ENCODE measurements at regions not wholly inside any gene's neighbourhood (a gene's known extent, or its start where the extent isn't known, plus 50 kb on each side); places are given as distances from the start of the nearest gene placed in this dataset.

DNA sequence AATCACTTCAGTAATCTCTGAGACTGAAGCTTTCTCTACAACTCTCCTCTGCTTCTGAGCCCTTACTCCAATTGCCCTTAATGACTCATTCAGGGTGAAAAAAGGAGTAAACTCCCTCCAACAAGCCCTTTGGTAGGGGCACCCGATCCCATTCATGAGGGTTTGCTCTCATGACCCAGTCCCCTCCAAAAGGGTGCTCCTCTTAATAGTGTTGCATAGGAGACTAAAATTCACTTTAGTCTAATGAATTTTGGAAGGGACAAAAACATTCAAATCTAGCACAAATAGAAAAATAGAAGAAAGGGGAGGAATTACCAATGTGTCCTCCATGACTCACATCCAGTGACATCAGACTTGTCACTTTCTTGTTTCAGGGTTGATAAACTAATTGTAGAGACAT lies 66.2 kb upstream of the CCNY start (continued):
- peak; percentile 20 for TF ChIP-seq HDAC3 (IDR thresholded peaks at IDR 0.05; ENCODE audit: borderline replicate concordance, partially characterized antibody)
- no peak for TF ChIP-seq RBM14 (IDR thresholded peaks at IDR 0.05; ENCODE audit: borderline replicate concordance, insufficient read depth, low read depth, low read length)
- TF ChIP-seq JUND (IDR thresholded peaks at IDR 0.05; ENCODE audit: borderline replicate concordance, low read depth, low read length): no peak
- peak; percentile 72; the same call in 2 of the 3 replicates for TF ChIP-seq JUND (tag; IDR thresholded peaks at IDR 0.05; ENCODE audit: borderline replicate concordance, low read depth, low read length)
- peak; percentile 85 for TF ChIP-seq FOSL1 (tag; conservative IDR thresholded peaks at IDR 0.05)
- peak; percentile 55; the same call in 1 of the 2 replicates for TF ChIP-seq SMARCE1 (IDR thresholded peaks at IDR 0.05)

DNA sequence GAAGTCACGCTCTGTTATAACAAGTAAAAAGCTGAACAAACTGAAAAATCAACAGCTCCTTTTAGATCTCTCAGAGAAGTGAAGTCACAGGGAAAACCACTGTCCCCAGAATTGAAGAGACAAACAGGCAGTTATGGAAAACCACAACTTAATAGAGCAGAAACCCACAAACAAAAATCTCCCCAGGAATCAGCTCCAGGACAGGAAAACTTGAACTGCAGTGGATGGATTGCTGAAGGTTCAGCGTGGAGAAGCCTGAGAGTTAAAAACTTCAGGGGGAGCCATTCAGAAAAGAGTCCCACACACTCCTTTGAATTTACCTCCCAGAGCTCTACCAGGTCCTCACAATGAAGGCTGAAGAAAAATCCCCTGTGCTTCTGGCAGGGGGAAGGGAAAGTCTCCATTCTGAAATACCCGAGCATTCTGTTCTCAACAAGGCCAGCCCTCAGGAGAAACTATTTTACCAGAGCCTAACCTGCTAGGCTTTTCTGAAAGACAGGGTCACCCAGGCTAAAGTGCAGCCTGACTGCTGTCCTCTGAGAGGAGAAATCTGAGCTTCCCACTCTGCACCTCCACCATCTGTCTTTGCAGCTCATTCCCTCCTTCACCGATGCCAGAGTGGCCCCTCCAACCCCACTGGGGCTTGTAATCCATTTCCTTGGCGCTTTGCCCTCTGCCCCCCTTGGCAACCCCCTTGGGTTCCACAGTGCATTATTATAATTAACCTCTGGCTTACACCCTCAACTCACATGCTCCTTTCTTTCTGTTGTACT lies 65.0 kb upstream of the CCNY start:
- Histone ChIP-seq H3K9me3 (replicated peaks; ENCODE audit: control insufficient read depth, insufficient read depth, low read depth, low read length) (peaks cover 3% of the 10 kb centered on the region), H3K27ac (ENCODE audit: extremely low read depth, low read depth, low read length) (no peak overlapping the region), H3K4me2 (ENCODE audit: insufficient read depth, low read length) (no peak overlapping the region), H3K4me3 (no peak overlapping the region), H4K20me1 (replicated peaks; ENCODE audit: control insufficient read depth, insufficient read depth, low read length) (no peaks in the 10 kb centered on the region), H3K9ac (ENCODE audit: insufficient read depth in 1 of 2, low read depth in 2 of 2, low read length in 2 of 2) (no peak overlapping the region), H3K36me3 (ENCODE audit: control insufficient read depth, insufficient read depth, low read length) (no peaks in the 10 kb centered on the region), H2AFZ (ENCODE audit: low read depth, low read length) (no peak overlapping the region), H3K9me1 (ENCODE audit: control insufficient read depth, insufficient read depth, low read length) (no peaks in the 10 kb centered on the region), H3K27me3 (ENCODE audit: control insufficient read depth in 2 of 2, insufficient read depth in 2 of 2, low read length in 2 of 2) (no peaks in the 10 kb centered on the region), H3K79me2 (ENCODE audit: control insufficient read depth, insufficient read depth, low read length) (no peaks in the 10 kb centered on the region), H3K4me1 (replicated peaks in 1 of 2; ENCODE audit: control insufficient read depth in 2 of 2, insufficient read depth in 2 of 2, low read length in 2 of 2) (peaks cover 9 to 16% of the 10 kb centered on the region in 2 experiments)
- BruUV-seq (replicated peaks): no TSS peak
- 38% methylated on average over 5 of the region's 5 CpGs for WGBS (ENCODE audit: insufficient coverage, low coverage, missing lambda C conversion rate)
- ATAC-seq: no peak
- CTCF ChIA-PET (ENCODE audit: low intra/inter-chr PET ratio): no interaction called here
- DNase-seq (ENCODE audit: extremely low read depth in 1 of 4, low spot score in 3 of 4): no peak
- in situ Hi-C loops (cut with MboI): no loop called here
- intact Hi-C loops (cut with micrococcal nuclease): no loop called here
- POLR2A ChIA-PET: interaction anchor here (0.7 kb wide), 2 partner anchors 29 to 202 kb away, joined by 3 to 4 read pairs; no protein-coding TSS in a partner anchor
- no peak for FAIRE-seq
- TF ChIP-seq, protein P1, sequence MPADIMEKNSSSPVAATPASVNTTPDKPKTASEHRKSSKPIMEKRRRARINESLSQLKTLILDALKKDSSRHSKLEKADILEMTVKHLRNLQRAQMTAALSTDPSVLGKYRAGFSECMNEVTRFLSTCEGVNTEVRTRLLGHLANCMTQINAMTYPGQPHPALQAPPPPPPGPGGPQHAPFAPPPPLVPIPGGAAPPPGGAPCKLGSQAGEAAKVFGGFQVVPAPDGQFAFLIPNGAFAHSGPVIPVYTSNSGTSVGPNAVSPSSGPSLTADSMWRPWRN (IDR thresholded peaks at IDR 0.05; ENCODE audit: low read depth): no peak
- TF ChIP-seq, protein P2, sequence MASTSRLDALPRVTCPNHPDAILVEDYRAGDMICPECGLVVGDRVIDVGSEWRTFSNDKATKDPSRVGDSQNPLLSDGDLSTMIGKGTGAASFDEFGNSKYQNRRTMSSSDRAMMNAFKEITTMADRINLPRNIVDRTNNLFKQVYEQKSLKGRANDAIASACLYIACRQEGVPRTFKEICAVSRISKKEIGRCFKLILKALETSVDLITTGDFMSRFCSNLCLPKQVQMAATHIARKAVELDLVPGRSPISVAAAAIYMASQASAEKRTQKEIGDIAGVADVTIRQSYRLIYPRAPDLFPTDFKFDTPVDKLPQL (IDR thresholded peaks at IDR 0.05; ENCODE audit: extremely low read depth, insufficient read length): no peak
- TF ChIP-seq ZNF75A (CRISPR knock-in tag; IDR thresholded peaks at IDR 0.05) (no peak), FOXJ2 (tag; IDR thresholded peaks at IDR 0.05) (no peak), GATAD2B (IDR thresholded peaks at IDR 0.05; ENCODE audit: borderline replicate concordance) (no peak), STAT5A (IDR thresholded peaks at IDR 0.05; ENCODE audit: borderline replicate concordance, low read length) (no peak), MXI1 (IDR thresholded peaks at IDR 0.05; ENCODE audit: low read depth, low read length) (no peak)
- TF ChIP-seq, protein P3, sequence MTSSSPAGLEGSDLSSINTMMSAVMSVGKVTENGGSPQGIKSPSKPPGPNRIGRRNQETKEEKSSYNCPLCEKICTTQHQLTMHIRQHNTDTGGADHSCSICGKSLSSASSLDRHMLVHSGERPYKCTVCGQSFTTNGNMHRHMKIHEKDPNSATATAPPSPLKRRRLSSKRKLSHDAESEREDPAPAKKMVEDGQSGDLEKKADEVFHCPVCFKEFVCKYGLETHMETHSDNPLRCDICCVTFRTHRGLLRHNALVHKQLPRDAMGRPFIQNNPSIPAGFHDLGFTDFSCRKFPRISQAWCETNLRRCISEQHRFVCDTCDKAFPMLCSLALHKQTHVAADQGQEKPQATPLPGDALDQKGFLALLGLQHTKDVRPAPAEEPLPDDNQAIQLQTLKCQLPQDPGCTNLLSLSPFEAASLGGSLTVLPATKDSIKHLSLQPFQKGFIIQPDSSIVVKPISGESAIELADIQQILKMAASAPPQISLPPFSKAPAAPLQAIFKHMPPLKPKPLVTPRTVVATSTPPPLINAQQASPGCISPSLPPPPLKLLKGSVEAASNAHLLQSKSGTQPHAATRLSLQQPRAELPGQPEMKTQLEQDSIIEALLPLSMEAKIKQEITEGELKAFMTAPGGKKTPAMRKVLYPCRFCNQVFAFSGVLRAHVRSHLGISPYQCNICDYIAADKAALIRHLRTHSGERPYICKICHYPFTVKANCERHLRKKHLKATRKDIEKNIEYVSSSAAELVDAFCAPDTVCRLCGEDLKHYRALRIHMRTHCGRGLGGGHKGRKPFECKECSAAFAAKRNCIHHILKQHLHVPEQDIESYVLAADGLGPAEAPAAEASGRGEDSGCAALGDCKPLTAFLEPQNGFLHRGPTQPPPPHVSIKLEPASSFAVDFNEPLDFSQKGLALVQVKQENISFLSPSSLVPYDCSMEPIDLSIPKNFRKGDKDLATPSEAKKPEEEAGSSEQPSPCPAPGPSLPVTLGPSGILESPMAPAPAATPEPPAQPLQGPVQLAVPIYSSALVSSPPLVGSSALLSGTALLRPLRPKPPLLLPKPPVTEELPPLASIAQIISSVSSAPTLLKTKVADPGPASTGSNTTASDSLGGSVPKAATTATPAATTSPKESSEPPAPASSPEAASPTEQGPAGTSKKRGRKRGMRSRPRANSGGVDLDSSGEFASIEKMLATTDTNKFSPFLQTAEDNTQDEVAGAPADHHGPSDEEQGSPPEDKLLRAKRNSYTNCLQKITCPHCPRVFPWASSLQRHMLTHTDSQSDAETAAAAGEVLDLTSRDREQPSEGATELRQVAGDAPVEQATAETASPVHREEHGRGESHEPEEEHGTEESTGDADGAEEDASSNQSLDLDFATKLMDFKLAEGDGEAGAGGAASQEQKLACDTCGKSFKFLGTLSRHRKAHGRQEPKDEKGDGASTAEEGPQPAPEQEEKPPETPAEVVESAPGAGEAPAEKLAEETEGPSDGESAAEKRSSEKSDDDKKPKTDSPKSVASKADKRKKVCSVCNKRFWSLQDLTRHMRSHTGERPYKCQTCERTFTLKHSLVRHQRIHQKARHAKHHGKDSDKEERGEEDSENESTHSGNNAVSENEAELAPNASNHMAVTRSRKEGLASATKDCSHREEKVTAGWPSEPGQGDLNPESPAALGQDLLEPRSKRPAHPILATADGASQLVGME (CRISPR knock-in tag; IDR thresholded peaks at IDR 0.05): no peak
